Gastrocnemius medialis (tissue), 4 donors: ENCODE measurements at regions not wholly inside any gene's neighbourhood (a gene's known extent, or its start where the extent isn't known, plus 50 kb on each side); places are given as distances from the start of the nearest gene placed in this dataset.

ENCODE experiments used
- ATAC-seq, 2 donors: fragments of 150-250 bp; one replicate each; pipeline ENCODE4 v1.9.1; 2016
- DNase-seq, 2 donors: peaks; one replicate each; pipeline ENCODE4 v3.0.0-alpha.2; 2019
- H3K27ac ChIP-seq, 4 donors: fragments of 200-600 bp; sonication (generic); 1 replicate in 1 of 4; 2 replicates in 3 of 4; pipeline ENCODE4 v1.5.1; 2016 to 2018; ENCODE audit warnings: mild to moderate bottlenecking in 2 of 4, moderate library complexity in 1 of 4
- H3K27me3 ChIP-seq, 3 donors: fragments of 200-600 bp; sonication (generic) in 2 of 3; 1 replicate in 1 of 3; 2 replicates in 2 of 3; pipeline versions ENCODE4 v1.5.1 to v1.6.0; 2016 to 2019; ENCODE audit warnings: mild to moderate bottlenecking in 1 of 3, moderate library complexity in 1 of 3
- H3K36me3 ChIP-seq, 2 donors: fragments of 200-600 bp; sonication (generic) in 1 of 2; one replicate each; pipeline ENCODE4 v1.5.1; 2017 to 2018
- H3K4me1 ChIP-seq, 2 donors: fragments of 200-600 bp; sonication (generic) in 1 of 2; one replicate each; pipeline ENCODE4 v1.5.1; 2016 to 2017; ENCODE audit warnings: mild to moderate bottlenecking in 2 of 2
- H3K4me3 ChIP-seq, 4 donors: fragments of 200-600 bp; sonication (generic) in 3 of 4; 1 replicate in 1 of 4; 2 replicates in 3 of 4; pipeline ENCODE4 v1.5.1; 2016 to 2019; ENCODE audit warnings: mild to moderate bottlenecking in 2 of 4
- H3K9me3 ChIP-seq, 3 donors: fragments of 200-600 bp; sonication (generic) in 2 of 3; 1 replicate in 1 of 3; 2 replicates in 2 of 3; pipeline ENCODE4 v1.5.1; 2016 to 2019
- POLR2A ChIP-seq, 2 donors: fragments of 450-650 bp; IDR thresholded peaks; one replicate each; pipeline ENCODE4 v1.6.1; 2017; ENCODE audit warnings: antibody characterized with exemption in 2 of 2, mild to moderate bottlenecking in 2 of 2, moderate library complexity in 2 of 2
- in situ Hi-C, 4 donors: fragments of 200-750 bp; cut with MboI; loops; one replicate each; pipeline versions ENCODE4 v1.15.0 to v1.8.0; 2017; ENCODE audit warnings: low sequenced_read_pairs in 4 of 4
- intact Hi-C: fragments of 100-400 bp; cut with DNase I; formaldehyde crosslinking; loops from one replicate; pipeline ENCODE4 v1.15.1; 2023; ENCODE audit warnings: low total_unique reads
- TF ChIP-seq, protein P1 (sequence below), 5 experiments: fragments of 450-650 bp in 3 of 5; fragments of 200-600 bp in 2 of 5; sonication (generic) in 2 of 5; IDR thresholded peaks in 4 of 5; conservative IDR thresholded peaks in 1 of 5; 1 replicate in 4 of 5; 2 replicates in 1 of 5; pipeline ENCODE4 v1.5.1; 2016 to 2019; ENCODE audit warnings: antibody characterized with exemption in 5 of 5, mild to moderate bottlenecking in 3 of 5, moderate library complexity in 3 of 5

- DNase-seq (no peak), ATAC-seq (no peak)
- intact Hi-C loops = no loop called here
- TF ChIP-seq, protein P1, sequence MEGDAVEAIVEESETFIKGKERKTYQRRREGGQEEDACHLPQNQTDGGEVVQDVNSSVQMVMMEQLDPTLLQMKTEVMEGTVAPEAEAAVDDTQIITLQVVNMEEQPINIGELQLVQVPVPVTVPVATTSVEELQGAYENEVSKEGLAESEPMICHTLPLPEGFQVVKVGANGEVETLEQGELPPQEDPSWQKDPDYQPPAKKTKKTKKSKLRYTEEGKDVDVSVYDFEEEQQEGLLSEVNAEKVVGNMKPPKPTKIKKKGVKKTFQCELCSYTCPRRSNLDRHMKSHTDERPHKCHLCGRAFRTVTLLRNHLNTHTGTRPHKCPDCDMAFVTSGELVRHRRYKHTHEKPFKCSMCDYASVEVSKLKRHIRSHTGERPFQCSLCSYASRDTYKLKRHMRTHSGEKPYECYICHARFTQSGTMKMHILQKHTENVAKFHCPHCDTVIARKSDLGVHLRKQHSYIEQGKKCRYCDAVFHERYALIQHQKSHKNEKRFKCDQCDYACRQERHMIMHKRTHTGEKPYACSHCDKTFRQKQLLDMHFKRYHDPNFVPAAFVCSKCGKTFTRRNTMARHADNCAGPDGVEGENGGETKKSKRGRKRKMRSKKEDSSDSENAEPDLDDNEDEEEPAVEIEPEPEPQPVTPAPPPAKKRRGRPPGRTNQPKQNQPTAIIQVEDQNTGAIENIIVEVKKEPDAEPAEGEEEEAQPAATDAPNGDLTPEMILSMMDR (IDR thresholded peaks at IDR 0.05 in 4 of 5, conservative IDR thresholded peaks at IDR 0.05 in 1 of 5) = no peak
- no peak for TF ChIP-seq POLR2A (IDR thresholded peaks at IDR 0.05)
- Histone ChIP-seq H3K27me3 (no peaks in the 10 kb centered on the region), H3K36me3 (no peaks in the 10 kb centered on the region), H3K4me1 (no peaks in the 10 kb centered on the region), H3K27ac (no peak overlapping the region), H3K4me3 (no peak overlapping the region), H3K9me3 (no peaks in the 10 kb centered on the region)
- in situ Hi-C loops = loop anchor here in 1 of 4 donors (25.0 kb wide), 1 partner anchor 227 kb away; no protein-coding TSS in a partner anchor
These were observed 202.9 kb downstream of the TBX15 start for GRCh38 chr1:118785246-118785645.

- H3K9me3 ChIP-seq = no peaks in the 10 kb centered on the region
- no peaks in the 10 kb centered on the region for H3K36me3 ChIP-seq
- intact Hi-C loops = no loop called here
- DNase-seq (no peak), ATAC-seq (no peak)
- H3K4me3 ChIP-seq = no peak overlapping the region
- in situ Hi-C loops = loop anchor here in 1 of 4 donors (25.0 kb wide), 1 partner anchor 229 kb away; no protein-coding TSS in a partner anchor
- H3K27ac ChIP-seq = no peak overlapping the region
- no peak for TF ChIP-seq POLR2A (IDR thresholded peaks at IDR 0.05)
- TF ChIP-seq, protein P1 (IDR thresholded peaks at IDR 0.05 in 4 of 5, conservative IDR thresholded peaks at IDR 0.05 in 1 of 5) = no peak
- H3K4me1 ChIP-seq = no peaks in the 10 kb centered on the region
- no peaks in the 10 kb centered on the region for H3K27me3 ChIP-seq
These were observed 204.9 kb downstream of the TBX15 start for GRCh38 chr1:118783095-118783758.

GRCh38 chr1:118773656-118774055 is 214.5 kb downstream of the TBX15 start:
- peaks cover 0 to 7% (median 0%) of the 10 kb centered on the region in 3 donors for H3K9me3 ChIP-seq
- H3K36me3 ChIP-seq = no peaks in the 10 kb centered on the region
- DNase-seq (no peak), ATAC-seq (no peak)
- H3K4me1 ChIP-seq = no peaks in the 10 kb centered on the region
- intact Hi-C loops = no loop called here
- in situ Hi-C loops = no loop called here
- no peak overlapping the region for H3K4me3 ChIP-seq
- no peaks in the 10 kb centered on the region for H3K27me3 ChIP-seq
- TF ChIP-seq, protein P1 (IDR thresholded peaks at IDR 0.05 in 4 of 5, conservative IDR thresholded peaks at IDR 0.05 in 1 of 5) = no peak
- no peak for TF ChIP-seq POLR2A (IDR thresholded peaks at IDR 0.05)
- no peak overlapping the region for H3K27ac ChIP-seq

- Histone ChIP-seq H3K27me3 (no peaks in the 10 kb centered on the region), H3K4me1 (no peaks in the 10 kb centered on the region), H3K27ac (no peak overlapping the region), H3K36me3 (no peaks in the 10 kb centered on the region), H3K4me3 (no peak overlapping the region), H3K9me3 (peaks cover 0 to 7% (median 0%) of the 10 kb centered on the region in 3 donors)
- intact Hi-C loops (no loop called here), in situ Hi-C loops (no loop called here)
- no peak for ATAC-seq
- DNase-seq = no peak
- no peak for TF ChIP-seq POLR2A (IDR thresholded peaks at IDR 0.05)
- TF ChIP-seq, protein P1 (IDR thresholded peaks at IDR 0.05 in 4 of 5, conservative IDR thresholded peaks at IDR 0.05 in 1 of 5) = no peak
These were observed 220.2 kb downstream of the TBX15 start for GRCh38 chr1:118767971-118768370.

DNA sequence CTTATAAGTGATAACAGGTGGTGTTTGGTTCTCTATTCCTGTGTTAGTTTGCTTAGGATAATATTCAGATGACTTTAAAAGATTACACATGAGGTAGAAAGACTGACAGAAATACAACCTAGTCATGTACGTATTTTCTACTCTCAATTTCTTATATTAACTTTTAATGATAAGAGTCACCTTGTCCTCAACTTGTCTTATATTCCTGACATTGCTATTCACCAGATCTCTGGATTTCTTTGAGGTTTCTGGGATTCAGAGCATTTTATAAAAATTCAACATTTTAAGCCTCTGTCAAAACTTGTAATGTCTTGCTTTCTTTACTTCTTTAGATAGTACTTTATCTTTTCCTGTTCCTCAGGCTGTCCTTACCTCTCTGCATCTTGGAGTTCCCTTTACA is 234.2 kb downstream of the TBX15 start:
- in situ Hi-C loops = no loop called here
- H3K36me3 ChIP-seq = no peaks in the 10 kb centered on the region

More for the DNA sequence above, 234.2 kb downstream of the TBX15 start:
- Histone ChIP-seq H3K27me3 (no peaks in the 10 kb centered on the region), H3K9me3 (no peaks in the 10 kb centered on the region), H3K4me3 (no peak overlapping the region), H3K27ac (no peak overlapping the region), H3K4me1 (no peaks in the 10 kb centered on the region)
- no peak for ATAC-seq
- intact Hi-C loops = no loop called here
- TF ChIP-seq POLR2A (IDR thresholded peaks at IDR 0.05) = no peak
- TF ChIP-seq, protein P1 (IDR thresholded peaks at IDR 0.05 in 4 of 5, conservative IDR thresholded peaks at IDR 0.05 in 1 of 5) = no peak
- DNase-seq = no peak
